Activated CD4-positive, alpha-beta T cell treated with anti-CD3 and anti-CD28 coated beads, Interleukin-2, amount 10 ng/mL, durations not matched to agents 24 days and 14 days (primary cell): ENCODE measurements at regions not wholly inside any gene's neighbourhood (a gene's known extent, or its start where the extent isn't known, plus 50 kb on each side); places are given as distances from the start of the nearest gene placed in this dataset.
"Not testable (repeated sequence)": the region's sequence is repeated elsewhere in the genome, so short reads cannot be mapped to it uniquely, and the experiment has no call there.

Source experiments
- DNase-seq: peaks from one replicate; pipeline ENCODE4 v3.0.0; 2022
- H3K27ac Mint-ChIP-seq: one replicate; pipeline ENCODE4 v1.8.0; 2022; ENCODE audit warnings: mild to moderate bottlenecking, mixed read lengths
- H3K27me3 Mint-ChIP-seq: one replicate; pipeline ENCODE4 v1.8.0; 2022; ENCODE audit warnings: mixed read lengths
- H3K36me3 Mint-ChIP-seq: one replicate; pipeline ENCODE4 v1.8.0; 2022; ENCODE audit warnings: low read depth, mild to moderate bottlenecking, mixed read lengths
- H3K4me1 Mint-ChIP-seq: one replicate; pipeline ENCODE4 v1.8.0; 2021; ENCODE audit warnings: mixed read lengths
- H3K4me3 Mint-ChIP-seq: one replicate; pipeline ENCODE4 v1.8.0; 2022; ENCODE audit warnings: mild to moderate bottlenecking, moderate library complexity, mixed read lengths
- H3K9me3 Mint-ChIP-seq: one replicate; pipeline ENCODE4 v1.8.0; 2021; ENCODE audit warnings: mixed read lengths
- intact Hi-C: fragments of 100-400 bp; cut with micrococcal nuclease; formaldehyde crosslinking; loops from one replicate; pipeline ENCODE4 v1.15.1; 2023

DNA sequence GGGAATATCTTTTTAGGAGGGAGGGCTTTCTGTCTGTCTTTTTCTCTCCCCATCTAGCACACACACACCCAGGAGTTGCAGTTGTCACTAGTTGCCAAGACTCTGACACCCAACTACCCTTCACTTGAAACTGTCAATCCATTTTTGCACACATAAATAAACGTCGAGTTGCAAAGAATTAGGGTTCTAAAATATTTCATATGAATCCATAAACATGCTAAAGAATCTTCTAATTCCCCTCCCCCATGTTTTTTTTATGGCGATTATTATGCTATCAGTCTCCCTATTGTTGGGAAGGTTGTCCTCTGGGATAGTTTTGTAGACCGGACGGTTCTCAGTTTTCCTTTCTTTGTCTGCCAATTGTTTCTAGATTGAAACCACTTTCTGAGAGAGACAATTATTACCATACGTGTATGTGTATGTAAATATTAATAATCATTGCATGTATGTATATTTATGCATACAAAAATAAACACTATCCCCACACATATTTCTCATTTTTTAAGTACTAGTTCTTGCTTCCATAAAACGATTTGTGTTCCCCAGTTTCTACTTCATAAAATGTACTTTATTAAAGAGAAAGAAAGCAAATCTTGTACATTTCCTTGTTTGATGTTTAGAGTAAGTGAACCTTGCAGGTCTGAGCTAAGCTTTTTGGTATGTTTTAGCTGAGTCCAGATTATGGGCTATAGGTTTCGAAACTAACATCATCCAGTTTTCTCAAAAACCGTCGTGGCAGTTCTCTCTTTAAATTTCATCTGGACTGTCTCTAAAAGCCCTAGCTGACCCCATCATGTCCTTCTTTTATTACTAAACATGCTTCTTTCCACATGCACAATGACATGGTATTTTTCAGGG is 165.0 kb upstream of the MPDZ start:
- intact Hi-C loops, result no loop called here
- Mint-ChIP-seq H3K27me3 (no peaks in the 10 kb centered on the region), H3K4me3 (no peak overlapping the region), H3K4me1 (no peaks in the 10 kb centered on the region), H3K9me3 (no peaks in the 10 kb centered on the region), H3K27ac (no peak overlapping the region), H3K36me3 (no peaks in the 10 kb centered on the region)
- no peak for DNase-seq

- H3K27me3 Mint-ChIP-seq, result no peaks in the 10 kb centered on the region
- H3K36me3 Mint-ChIP-seq, result no peaks in the 10 kb centered on the region
- intact Hi-C loops, result no loop called here
- no peaks in the 10 kb centered on the region for H3K9me3 Mint-ChIP-seq
- H3K27ac Mint-ChIP-seq, result no peak overlapping the region
- DNase-seq, result no peak
- no peak overlapping the region for H3K4me3 Mint-ChIP-seq
- no peaks in the 10 kb centered on the region for H3K4me1 Mint-ChIP-seq
These were observed 164.1 kb upstream of the MPDZ start for GRCh38 chr9:13443346-13444244.

DNA sequence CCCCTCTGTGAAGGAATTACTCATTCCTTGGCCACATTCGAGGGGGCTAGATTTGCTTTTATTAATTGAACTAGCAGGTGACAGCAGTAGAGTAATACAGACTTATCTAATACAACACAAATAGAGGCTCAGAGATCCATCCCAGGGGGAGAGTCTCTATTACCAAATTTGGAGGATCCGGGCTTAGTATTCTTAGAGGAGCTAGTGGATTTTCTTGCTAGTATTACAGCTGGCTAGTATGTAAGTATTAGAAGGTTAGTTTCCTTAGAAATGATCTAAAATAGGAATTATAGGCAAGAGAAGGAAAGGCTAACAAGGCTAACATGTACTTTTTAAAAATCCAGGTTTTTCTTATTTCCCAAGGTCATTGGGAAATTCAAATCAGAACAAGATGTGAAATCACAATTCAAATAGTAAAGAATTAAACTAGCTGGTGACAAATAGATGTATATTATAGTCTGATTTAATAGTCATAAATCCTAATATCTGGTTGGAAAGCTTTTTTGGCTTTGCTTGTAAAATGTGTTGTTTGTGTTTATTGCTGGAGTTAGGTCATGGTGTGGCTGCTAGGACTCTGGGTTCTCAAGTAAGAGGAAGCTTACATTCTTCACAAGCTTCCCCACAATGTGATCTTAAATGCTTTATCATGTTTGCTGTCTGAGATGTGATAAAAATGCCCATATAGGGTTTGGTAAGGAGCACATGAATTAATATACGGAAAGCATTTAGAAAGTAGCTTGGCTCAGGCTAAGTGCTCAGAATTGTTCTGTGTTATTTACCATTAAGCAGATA is 160.4 kb upstream of the MPDZ start:
- DNase-seq, result no peak
- intact Hi-C loops, result no loop called here
- Mint-ChIP-seq H3K4me3 (no peak overlapping the region), H3K9me3 (no peaks in the 10 kb centered on the region), H3K4me1 (no peaks in the 10 kb centered on the region), H3K36me3 (no peaks in the 10 kb centered on the region), H3K27ac (no peak overlapping the region), H3K27me3 (no peaks in the 10 kb centered on the region)

DNA sequence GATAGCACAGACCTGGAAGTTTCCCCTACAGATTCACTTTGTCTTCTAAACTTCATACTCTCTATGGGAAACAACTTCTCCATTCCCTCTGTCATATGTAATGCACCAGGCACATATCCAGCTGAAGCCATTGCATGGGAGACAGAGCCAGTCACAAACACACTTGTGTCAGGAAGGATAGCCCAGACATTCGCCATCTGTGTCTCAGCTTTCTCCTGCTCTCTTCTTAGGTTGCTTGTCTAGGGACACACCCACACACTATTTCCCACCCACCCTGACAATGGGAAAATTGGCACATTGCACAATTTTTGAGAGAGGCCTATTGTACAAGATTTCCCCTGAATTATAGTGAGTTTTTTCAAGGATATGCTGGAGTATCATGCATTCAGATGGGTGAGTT is 158.4 kb upstream of the MPDZ start:
- no peaks in the 10 kb centered on the region for H3K36me3 Mint-ChIP-seq
- no peak overlapping the region for H3K27ac Mint-ChIP-seq
- no peak for DNase-seq
- intact Hi-C loops, result no loop called here
- H3K27me3 Mint-ChIP-seq, result no peaks in the 10 kb centered on the region
- no peaks in the 10 kb centered on the region for H3K4me1 Mint-ChIP-seq
- H3K9me3 Mint-ChIP-seq, result no peaks in the 10 kb centered on the region
- H3K4me3 Mint-ChIP-seq, result no peak overlapping the region

DNA sequence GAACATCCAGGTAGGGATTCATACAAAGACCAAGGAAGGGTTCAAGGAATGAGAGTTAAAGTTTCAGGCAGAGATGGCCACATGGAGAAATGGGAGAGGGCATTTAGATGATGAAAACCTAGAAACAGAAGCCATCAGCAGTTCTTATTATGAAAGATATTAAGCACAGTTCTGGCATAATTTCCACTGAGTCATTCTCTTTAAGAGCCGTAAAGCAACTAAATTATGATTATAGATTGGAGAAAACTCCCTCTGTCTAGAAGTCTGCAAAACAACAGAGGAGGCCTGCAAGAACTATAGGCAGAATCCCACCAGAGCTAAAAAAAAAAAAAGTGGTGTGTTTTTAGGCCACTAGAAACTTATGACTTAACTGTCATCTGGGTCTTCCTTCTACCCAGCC is 157.1 kb upstream of the MPDZ start:
- no peaks in the 10 kb centered on the region for H3K4me1 Mint-ChIP-seq
- DNase-seq, result no peak
- H3K27me3 Mint-ChIP-seq, result no peaks in the 10 kb centered on the region
- no peak overlapping the region for H3K27ac Mint-ChIP-seq
- H3K36me3 Mint-ChIP-seq, result no peaks in the 10 kb centered on the region
- no peak overlapping the region for H3K4me3 Mint-ChIP-seq
- H3K9me3 Mint-ChIP-seq, result no peaks in the 10 kb centered on the region
- intact Hi-C loops, result no loop called here

DNA sequence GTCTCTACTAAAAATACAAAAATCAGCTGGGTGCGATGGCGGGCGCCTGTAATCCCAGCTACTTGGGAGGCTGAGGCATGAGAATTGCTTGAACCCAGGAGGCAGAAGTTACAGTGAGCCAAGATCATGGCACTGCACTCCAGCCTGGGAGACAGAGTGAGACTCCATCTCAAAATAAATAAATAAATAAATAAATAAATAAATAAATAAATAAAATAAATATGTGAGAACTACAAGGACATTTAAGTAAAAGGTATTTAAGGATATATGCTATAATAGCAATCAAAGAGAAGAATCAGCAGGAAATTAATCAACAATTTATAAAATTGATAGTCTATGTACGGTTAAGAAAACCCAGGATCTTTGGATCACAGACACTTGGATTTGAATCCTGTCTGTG is 154.0 kb upstream of the MPDZ start:
- DNase-seq, H3K4me3 Mint-ChIP-seq, intact Hi-C loops, H3K4me1 Mint-ChIP-seq, H3K27ac Mint-ChIP-seq, H3K9me3 Mint-ChIP-seq, H3K36me3 Mint-ChIP-seq, H3K27me3 Mint-ChIP-seq: not testable (repeated sequence)

GRCh38 chr9:13432904-13433303 is 153.4 kb upstream of the MPDZ start:
- Mint-ChIP-seq H3K36me3 (no peaks in the 10 kb centered on the region), H3K27ac (no peak overlapping the region), H3K9me3 (no peaks in the 10 kb centered on the region), H3K4me1 (no peaks in the 10 kb centered on the region), H3K27me3 (no peaks in the 10 kb centered on the region), H3K4me3 (no peak overlapping the region)
- no peak for DNase-seq
- intact Hi-C loops, result no loop called here

- Mint-ChIP-seq H3K4me3 (no peak overlapping the region), H3K9me3 (no peaks in the 10 kb centered on the region), H3K4me1 (no peaks in the 10 kb centered on the region), H3K27ac (no peak overlapping the region), H3K36me3 (no peaks in the 10 kb centered on the region), H3K27me3 (no peaks in the 10 kb centered on the region)
- no peak for DNase-seq
- intact Hi-C loops, result no loop called here
These were observed 152.2 kb upstream of the MPDZ start for GRCh38 chr9:13431692-13432091.

- intact Hi-C loops, result no loop called here
- Mint-ChIP-seq H3K27ac (no peak overlapping the region), H3K4me1 (no peaks in the 10 kb centered on the region), H3K4me3 (no peak overlapping the region), H3K27me3 (no peaks in the 10 kb centered on the region), H3K36me3 (no peaks in the 10 kb centered on the region), H3K9me3 (no peaks in the 10 kb centered on the region)
- DNase-seq, result no peak
These were observed 151.7 kb upstream of the MPDZ start for GRCh38 chr9:13431222-13431536.

GRCh38 chr9:13430368-13431221 is 151.1 kb upstream of the MPDZ start:
- no peaks in the 10 kb centered on the region for H3K4me1 Mint-ChIP-seq
- H3K4me3 Mint-ChIP-seq, result no peak overlapping the region
- no peaks in the 10 kb centered on the region for H3K27me3 Mint-ChIP-seq
- H3K27ac Mint-ChIP-seq, result no peak overlapping the region
- H3K9me3 Mint-ChIP-seq, result no peaks in the 10 kb centered on the region
- no peaks in the 10 kb centered on the region for H3K36me3 Mint-ChIP-seq
- DNase-seq, result no peak
- intact Hi-C loops, result no loop called here

GRCh38 chr9:13429301-13430190 is 150.1 kb upstream of the MPDZ start:
- H3K4me3 Mint-ChIP-seq, result no peak overlapping the region
- H3K9me3 Mint-ChIP-seq, result no peaks in the 10 kb centered on the region
- no peaks in the 10 kb centered on the region for H3K4me1 Mint-ChIP-seq
- H3K27ac Mint-ChIP-seq, result no peak overlapping the region
- no peaks in the 10 kb centered on the region for H3K27me3 Mint-ChIP-seq
- intact Hi-C loops, result loop anchor here (5.0 kb wide), 2 partner anchors 998 to 1338 kb away; no protein-coding TSS in a partner anchor
- no peaks in the 10 kb centered on the region for H3K36me3 Mint-ChIP-seq
- no peak for DNase-seq

GRCh38 chr9:13428766-13429165 is 149.3 kb upstream of the MPDZ start:
- no peak overlapping the region for H3K27ac Mint-ChIP-seq

More at GRCh38 chr9:13428766-13429165, 149.3 kb upstream of the MPDZ start:
- Mint-ChIP-seq H3K27me3 (no peaks in the 10 kb centered on the region), H3K4me3 (no peak overlapping the region), H3K36me3 (no peaks in the 10 kb centered on the region), H3K9me3 (no peaks in the 10 kb centered on the region), H3K4me1 (no peaks in the 10 kb centered on the region)
- intact Hi-C loops, result loop anchor here (5.0 kb wide), 2 partner anchors 999 to 1339 kb away; no protein-coding TSS in a partner anchor
- no peak for DNase-seq
